HCT116 (cell line): ENCODE measurements at regions not wholly inside any gene's neighbourhood (a gene's known extent, or its start where the extent isn't known, plus 50 kb on each side); places are given as distances from the start of the nearest gene placed in this dataset.

Experiments used
- ATAC-seq: fragments of 200-7000 bp; cut with Tn5 transposase; 2 replicates; pipeline ENCODE4 v1.9.1; 2020; ENCODE audit warnings: mild to moderate bottlenecking, moderate library complexity
- BruUV-seq: library from RNA; stranded (reverse); fragments of 400-500 nt; replicated peaks from 2 replicates; lab custom pipeline; 2021; lab: Mats Ljungman, UMichigan
- CTCF ChIA-PET: fragments of 300-600 bp; sonication (Branson Sonifier 250); formaldehyde crosslinking; loops from one replicate; lab custom pipeline; 2021; ENCODE audit warnings: antibody characterized with exemption; lab: Charles Lee
- POLR2A ChIA-PET: fragments of 300-600, 350-600 bp; sonication (Branson Sonifier 250); formaldehyde crosslinking; loops from one replicate; lab custom pipeline; 2021; ENCODE audit warnings: antibody characterized with exemption; lab: Charles Lee
- RAD21 ChIA-PET, 2 experiments: fragments of 300-600 bp; sonication (Branson Sonifier 250); formaldehyde crosslinking; loops; one replicate each; lab custom pipeline; 2023; ENCODE audit warnings: low total read pairs in 2 of 2; ENCODE audit not compliant: uncharacterized antibody in 2 of 2, unreplicated experiment in 2 of 2, low non-redundant PET in 1 of 2; lab: Charles Lee
- DNase-seq: peaks from one replicate; pipeline ENCODE4 v3.0.0-alpha.2; 2010; ENCODE audit warnings: low read depth, low spot score
- H2AFZ ChIP-seq: fragments of 200-600 bp; shearing (Covaris generic), sonication (generic); 2 replicates; pipeline ENCODE4 v1.6.1; 2017; ENCODE audit warnings: low read depth, mixed run types, mixed read lengths, antibody characterized with exemption, low read length; ENCODE audit not compliant: poor library complexity, severe bottlenecking
- H3K27ac ChIP-seq: 2 replicates; pipeline ENCODE4 v1.5.1; 2012; ENCODE audit warnings: low read depth, low read length
- H3K27me3 ChIP-seq: fragments of 200-600 bp; sonication (generic); 2 replicates; pipeline ENCODE4 v1.6.1; 2016; ENCODE audit warnings: mixed run types, low read length, mixed read lengths; ENCODE audit not compliant: insufficient read depth
- H3K36me3 ChIP-seq, 2 experiments: fragments of 200-500 bp in 1 of 2; fragments of 200-600 bp in 1 of 2; sonication (Bioruptor generic) in 1 of 2; sonication (generic) in 1 of 2; 2 replicates each; pipeline versions ENCODE4 v1.5.1 to v1.6.1; 2014 to 2016; ENCODE audit warnings: low read length in 2 of 2, inconsistent platforms in 1 of 2, mixed read lengths in 1 of 2, mixed run types in 1 of 2; ENCODE audit not compliant: insufficient read depth in 2 of 2, control insufficient read depth in 1 of 2
- H3K4me1 ChIP-seq, 2 experiments: fragments of 200-600 bp in 1 of 2; sonication (generic) in 1 of 2; 2 replicates each; pipeline versions ENCODE4 v1.5.1 to v1.6.1; 2012 to 2017; ENCODE audit warnings: low read length in 2 of 2, inconsistent platforms in 1 of 2, mild to moderate bottlenecking in 1 of 2, mixed read lengths in 1 of 2, mixed run types in 1 of 2, moderate library complexity in 1 of 2; ENCODE audit not compliant: insufficient read depth in 2 of 2, control insufficient read depth in 1 of 2
- H3K4me2 ChIP-seq: fragments of 200-600 bp; sonication (generic); 2 replicates; pipeline ENCODE4 v1.6.1; 2017; ENCODE audit warnings: mixed run types, low read length, mixed read lengths
- H3K4me3 ChIP-seq, 2 experiments: fragments of 200-600 bp in 1 of 2; sonication (generic) in 1 of 2; replicated peaks in 1 of 2; 2 replicates each; pipeline ENCODE4 v1.5.1; 2011 to 2016; ENCODE audit warnings: low read length in 2 of 2, control low read depth in 1 of 2, low read depth in 1 of 2, mild to moderate bottlenecking in 1 of 2, mixed read lengths in 1 of 2, mixed run types in 1 of 2
- H3K79me2 ChIP-seq: fragments of 200-600 bp; sonication (generic); 2 replicates; pipeline ENCODE4 v1.6.1; 2017; ENCODE audit warnings: mild to moderate bottlenecking, mixed run types, low read length, moderate library complexity, mixed read lengths; ENCODE audit not compliant: insufficient read depth
- H3K9ac ChIP-seq: fragments of 200-600 bp; sonication (generic); 2 replicates; pipeline ENCODE4 v1.6.1; 2016; ENCODE audit warnings: low read length, mixed read lengths
- H3K9me2 ChIP-seq: fragments of 200-600 bp; sonication (generic), shearing (Covaris generic); 2 replicates; pipeline ENCODE4 v1.6.1; 2017; ENCODE audit warnings: mixed run types, mild to moderate bottlenecking, moderate library complexity; ENCODE audit not compliant: insufficient read depth
- H3K9me3 ChIP-seq, 2 experiments: fragments of 200-500 bp in 1 of 2; fragments of 200-600 bp in 1 of 2; sonication (Bioruptor generic) in 1 of 2; sonication (generic) in 1 of 2; 2 replicates each; pipeline ENCODE4 v1.6.1; 2014 to 2017; ENCODE audit warnings: low read length in 2 of 2, mixed read lengths in 2 of 2, inconsistent platforms in 1 of 2, low read depth in 1 of 2, mild to moderate bottlenecking in 1 of 2, mixed run types in 1 of 2, moderate library complexity in 1 of 2; ENCODE audit not compliant: control insufficient read depth in 1 of 2, insufficient read depth in 1 of 2
- H4K20me1 ChIP-seq: fragments of 200-600 bp; sonication (generic), shearing (Covaris generic); 2 replicates; pipeline ENCODE4 v1.6.1; 2017; ENCODE audit warnings: mixed run types, mild to moderate bottlenecking, moderate library complexity; ENCODE audit not compliant: insufficient read depth
- ATF3 ChIP-seq: IDR thresholded peaks from 2 replicates; pipeline ENCODE4 v1.6.1; 2012
- CBX3 ChIP-seq: IDR thresholded peaks from 2 replicates; pipeline ENCODE4 v1.6.1; 2012; ENCODE audit warnings: low read depth
- CEBPB ChIP-seq: IDR thresholded peaks from 2 replicates; pipeline ENCODE4 v1.6.1; 2012; ENCODE audit warnings: low read depth
- CTCF ChIP-seq, 3 experiments: fragments of 200-600 bp in 1 of 3; sonication (generic) in 1 of 3; IDR thresholded peaks in 2 of 3; conservative IDR thresholded peaks in 1 of 3; 2 replicates each; pipeline ENCODE4 v1.5.1; 2012 to 2017; ENCODE audit warnings: low read depth in 2 of 3, low read length in 2 of 3, antibody characterized with exemption in 1 of 3, borderline replicate concordance in 1 of 3, control low read depth in 1 of 3, mild to moderate bottlenecking in 1 of 3, mixed read lengths in 1 of 3, mixed run types in 1 of 3, moderate library complexity in 1 of 3; ENCODE audit not compliant: insufficient read depth in 1 of 3
- EGR1 ChIP-seq: IDR thresholded peaks from 2 replicates; pipeline ENCODE4 v1.6.1; 2012; ENCODE audit warnings: low read depth
- ELF1 ChIP-seq: IDR thresholded peaks from 2 replicates; pipeline ENCODE4 v1.6.1; 2012; ENCODE audit warnings: low read depth, borderline replicate concordance
- EZH2 ChIP-seq: fragments of 200-600 bp; sonication (generic); IDR thresholded peaks from 2 replicates; pipeline ENCODE4 v1.6.1; 2017; ENCODE audit warnings: antibody characterized with exemption, mixed run types
- JUND ChIP-seq: IDR thresholded peaks from 2 replicates; pipeline ENCODE4 v1.6.1; 2012
- MAX ChIP-seq: IDR thresholded peaks from 2 replicates; pipeline ENCODE4 v1.6.1; 2012
- POLR2A ChIP-seq: IDR thresholded peaks from 2 replicates; pipeline ENCODE4 v1.7.0; 2011; ENCODE audit warnings: borderline replicate concordance; ENCODE audit not compliant: insufficient read depth, insufficient read length; ENCODE audit errors: extremely low read depth
- POLR2AphosphoS5 ChIP-seq: IDR thresholded peaks from 2 replicates; pipeline ENCODE4 v1.6.1; 2011; ENCODE audit warnings: mild to moderate bottlenecking, low read depth, low read length, moderate library complexity
- REST ChIP-seq: IDR thresholded peaks from 2 replicates; pipeline ENCODE4 v1.6.1; 2012; ENCODE audit warnings: low read depth
- SIN3A ChIP-seq: IDR thresholded peaks from 2 replicates; pipeline ENCODE4 v1.6.1; 2012; ENCODE audit warnings: low read depth
- SRF ChIP-seq: IDR thresholded peaks from 2 replicates; pipeline ENCODE4 v1.6.1; 2012; ENCODE audit warnings: low read depth
- TCF7L2 ChIP-seq: IDR thresholded peaks from 2 replicates; pipeline ENCODE4 v1.7.0; 2011; ENCODE audit warnings: borderline replicate concordance, inconsistent platforms; ENCODE audit not compliant: insufficient read depth, insufficient read length; ENCODE audit errors: extremely low read depth
- ZNF274 ChIP-seq: fragments of 200-500 bp; sonication (Bioruptor generic); IDR thresholded peaks from 2 replicates; pipeline ENCODE4 v1.6.1; 2014; ENCODE audit warnings: mild to moderate bottlenecking, low read depth, low read length, inconsistent platforms
- intact Hi-C: fragments of 100-400 bp; cut with micrococcal nuclease; formaldehyde crosslinking; loops from 2 replicates; pipeline ENCODE4 v1.10.0; 2022

- TF ChIP-seq ELF1 (no peak), CEBPB (no peak), CTCF (IDR thresholded peaks at IDR 0.05 in 2 of 3, conservative IDR thresholded peaks at IDR 0.05 in 1 of 3; ENCODE audit: borderline replicate concordance in 1 of 3, insufficient read depth in 1 of 3, low read depth in 2 of 3, low read length in 2 of 3) (no peak), REST (no peak)
These were observed 465.7 kb upstream of the FAR2 start (continued) for GRCh38 chr12:28683366-28683765.

- H3K9ac ChIP-seq = no peak overlapping the region
- DNase-seq (no peak), ATAC-seq (no peak)
- no peaks in the 10 kb centered on the region for H3K9me2 ChIP-seq
- no peak overlapping the region for H3K4me3 ChIP-seq
- BruUV-seq = no TSS peak
- no peaks in the 10 kb centered on the region for H3K9me3 ChIP-seq
- intact Hi-C loops = no loop called here
- no peaks in the 10 kb centered on the region for H4K20me1 ChIP-seq
- H3K4me2 ChIP-seq = no peak overlapping the region
- no peaks in the 10 kb centered on the region for H3K36me3 ChIP-seq
- RAD21 ChIA-PET = no interaction called here
- POLR2A ChIA-PET = no interaction called here
- H3K27me3 ChIP-seq = no peaks in the 10 kb centered on the region
- H3K4me1 ChIP-seq = no peaks in the 10 kb centered on the region
- no peaks in the 10 kb centered on the region for H3K79me2 ChIP-seq
- CTCF ChIA-PET = no interaction called here
- H2AFZ ChIP-seq = no peak overlapping the region
- H3K27ac ChIP-seq = no peak overlapping the region
- TF ChIP-seq EGR1 = no peak
- TF ChIP-seq EZH2 = no peak
- TF ChIP-seq ATF3 = no peak
- TF ChIP-seq POLR2AphosphoS5 = no peak
- TF ChIP-seq ZNF274 = no peak
- no peak for TF ChIP-seq JUND
- no peak for TF ChIP-seq TCF7L2
- no peak for TF ChIP-seq SRF
- TF ChIP-seq MAX = no peak
- no peak for TF ChIP-seq ELF1
- TF ChIP-seq POLR2A = no peak
- no peak for TF ChIP-seq SIN3A
- TF ChIP-seq CEBPB = no peak
- no peak for TF ChIP-seq CBX3
These were observed 459.5 kb upstream of the FAR2 start for GRCh38 chr12:28689398-28690175.
